GM10266 (cell line): ENCODE measurements at regions not wholly inside any gene's neighbourhood (a gene's known extent, or its start where the extent isn't known, plus 50 kb on each side); places are given as distances from the start of the nearest gene placed in this dataset.

Experiments used
- DNase-seq: peaks from one replicate; pipeline ENCODE4 v3.0.0; 2012; ENCODE audit errors: extremely low spot score
- CTCF ChIP-seq: IDR thresholded peaks from 2 replicates; pipeline ENCODE4 v1.5.1; 2012; ENCODE audit warnings: mild to moderate bottlenecking, low read depth; ENCODE audit not compliant: control insufficient read depth, insufficient read depth; ENCODE audit errors: missing control alignments

- no peak for TF ChIP-seq CTCF
Observed at GRCh38 chr14:60363275-60363674, 114.3 kb downstream of the PPM1A start.

DNA sequence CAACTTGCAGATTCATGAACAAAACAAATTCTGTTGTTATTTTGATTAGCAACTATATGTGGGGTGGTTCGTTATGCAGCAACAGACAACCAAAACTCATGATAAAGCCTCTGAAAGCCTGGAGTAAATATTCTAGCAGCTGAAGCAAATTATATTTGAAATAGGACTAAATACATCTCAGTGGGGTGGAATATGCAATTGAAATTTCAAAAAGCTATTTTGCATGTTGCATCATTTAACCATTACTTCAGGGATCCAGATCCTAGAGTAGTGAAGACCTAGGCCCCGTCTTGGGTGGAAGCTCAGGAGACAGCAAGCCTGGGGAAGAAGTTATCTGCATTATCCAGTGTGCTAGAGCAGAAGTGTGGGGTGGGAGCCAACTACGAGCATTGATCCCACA, 114.7 kb downstream of the PPM1A start:
- DNase-seq, result no peak
- TF ChIP-seq CTCF, result no peak

More at GRCh38 chr14:60363275-60363674, 114.3 kb downstream of the PPM1A start:
- DNase-seq, result no peak

DNA sequence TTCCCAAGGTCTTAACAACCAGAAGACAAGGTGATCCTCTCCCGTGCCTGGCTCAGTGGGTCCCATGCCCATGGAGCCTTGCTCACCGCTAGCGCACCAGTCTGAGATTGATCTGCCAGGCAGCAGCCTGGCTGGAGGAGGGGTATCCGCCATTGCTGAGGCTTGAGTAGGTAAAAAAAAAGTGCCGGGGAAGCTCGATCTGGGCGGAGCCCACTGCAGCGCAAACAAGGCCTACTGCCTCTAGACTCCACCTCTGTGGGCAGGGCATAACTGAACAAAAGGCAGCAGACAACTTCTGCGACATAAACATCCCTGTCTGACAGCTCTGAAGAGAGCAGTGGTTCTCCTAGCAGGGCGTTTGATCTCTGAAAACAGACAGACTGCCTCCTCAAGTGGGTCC, 104.0 kb downstream of the C14orf39 start:
- no peak for TF ChIP-seq CTCF
- no peak for DNase-seq
